ENCODE measurements at regions not wholly inside any gene's neighbourhood (a gene's known extent, or its start where the extent isn't known, plus 50 kb on each side); places are given as distances from the start of the nearest gene placed in this dataset.

DNA sequence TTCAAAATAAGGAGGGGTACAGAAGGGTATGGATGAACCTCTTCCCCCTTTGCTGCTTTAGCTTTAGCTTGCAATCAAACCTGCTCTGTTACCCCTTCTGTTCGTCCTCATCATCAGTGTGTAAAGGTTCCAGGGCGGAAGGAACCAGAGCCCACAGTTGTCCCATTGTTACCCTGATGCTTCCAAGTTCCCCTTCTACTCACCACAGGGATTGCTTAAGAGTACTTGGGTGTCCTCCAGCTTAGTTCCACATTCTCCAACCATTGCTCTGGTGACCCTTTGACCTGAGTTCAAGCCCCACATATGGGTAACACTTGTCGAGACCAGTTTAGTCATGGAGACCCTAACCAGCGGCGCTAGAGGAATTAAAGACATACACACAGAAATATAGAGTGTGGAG lies 1080.1 kb upstream of the ALCAM start:
- TF ChIP-seq, protein P1, sequence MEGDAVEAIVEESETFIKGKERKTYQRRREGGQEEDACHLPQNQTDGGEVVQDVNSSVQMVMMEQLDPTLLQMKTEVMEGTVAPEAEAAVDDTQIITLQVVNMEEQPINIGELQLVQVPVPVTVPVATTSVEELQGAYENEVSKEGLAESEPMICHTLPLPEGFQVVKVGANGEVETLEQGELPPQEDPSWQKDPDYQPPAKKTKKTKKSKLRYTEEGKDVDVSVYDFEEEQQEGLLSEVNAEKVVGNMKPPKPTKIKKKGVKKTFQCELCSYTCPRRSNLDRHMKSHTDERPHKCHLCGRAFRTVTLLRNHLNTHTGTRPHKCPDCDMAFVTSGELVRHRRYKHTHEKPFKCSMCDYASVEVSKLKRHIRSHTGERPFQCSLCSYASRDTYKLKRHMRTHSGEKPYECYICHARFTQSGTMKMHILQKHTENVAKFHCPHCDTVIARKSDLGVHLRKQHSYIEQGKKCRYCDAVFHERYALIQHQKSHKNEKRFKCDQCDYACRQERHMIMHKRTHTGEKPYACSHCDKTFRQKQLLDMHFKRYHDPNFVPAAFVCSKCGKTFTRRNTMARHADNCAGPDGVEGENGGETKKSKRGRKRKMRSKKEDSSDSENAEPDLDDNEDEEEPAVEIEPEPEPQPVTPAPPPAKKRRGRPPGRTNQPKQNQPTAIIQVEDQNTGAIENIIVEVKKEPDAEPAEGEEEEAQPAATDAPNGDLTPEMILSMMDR (IDR thresholded peaks at IDR 0.05; ENCODE audit: borderline replicate concordance, extremely low read depth, low read length, poor library complexity, severe bottlenecking), result no peak
- TF ChIP-seq EZH2 (IDR thresholded peaks at IDR 0.05; ENCODE audit: borderline replicate concordance, low read depth, low read length, severe bottlenecking), result no peak
